Upper lobe of left lung (tissue), 4 donors: ENCODE measurements at regions not wholly inside any gene's neighbourhood (a gene's known extent, or its start where the extent isn't known, plus 50 kb on each side); places are given as distances from the start of the nearest gene placed in this dataset.

Experiments used
- CTCF ChIP-seq, 6 experiments: fragments of 450-650 bp in 4 of 6; fragments of 200-600 bp in 2 of 6; sonication (generic) in 2 of 6; IDR thresholded peaks; one replicate each; pipeline ENCODE4 v1.5.1; 2016 to 2019; ENCODE audit warnings: antibody characterized with exemption in 6 of 6
- POLR2A ChIP-seq, 4 donors: fragments of 450-650 bp; IDR thresholded peaks; one replicate each; pipeline ENCODE4 v1.5.1; 2016 to 2017; ENCODE audit warnings: antibody characterized with exemption in 4 of 4, mild to moderate bottlenecking in 2 of 4
- POLR2AphosphoS5 ChIP-seq, 2 donors: sonication (generic); formaldehyde crosslinking; IDR thresholded peaks; one replicate each; pipeline ENCODE4 v1.5.1; 2017; ENCODE audit warnings: antibody characterized with exemption in 2 of 2

- TF ChIP-seq POLR2AphosphoS5 (IDR thresholded peaks at IDR 0.05): no peak
- no peak for TF ChIP-seq CTCF (IDR thresholded peaks at IDR 0.05)
- TF ChIP-seq POLR2A (IDR thresholded peaks at IDR 0.05): no peak
Measured at GRCh38 chr1:58290685-58291372, 255.7 kb downstream of the OMA1 start.
